ENCODE measurements at regions not wholly inside any gene's neighbourhood (a gene's known extent, or its start where the extent isn't known, plus 50 kb on each side); places are given as distances from the start of the nearest gene placed in this dataset.

GRCh38 chr9:107731115-107731762, 241.7 kb upstream of the KLF4 start:
- TF ChIP-seq, protein P1, sequence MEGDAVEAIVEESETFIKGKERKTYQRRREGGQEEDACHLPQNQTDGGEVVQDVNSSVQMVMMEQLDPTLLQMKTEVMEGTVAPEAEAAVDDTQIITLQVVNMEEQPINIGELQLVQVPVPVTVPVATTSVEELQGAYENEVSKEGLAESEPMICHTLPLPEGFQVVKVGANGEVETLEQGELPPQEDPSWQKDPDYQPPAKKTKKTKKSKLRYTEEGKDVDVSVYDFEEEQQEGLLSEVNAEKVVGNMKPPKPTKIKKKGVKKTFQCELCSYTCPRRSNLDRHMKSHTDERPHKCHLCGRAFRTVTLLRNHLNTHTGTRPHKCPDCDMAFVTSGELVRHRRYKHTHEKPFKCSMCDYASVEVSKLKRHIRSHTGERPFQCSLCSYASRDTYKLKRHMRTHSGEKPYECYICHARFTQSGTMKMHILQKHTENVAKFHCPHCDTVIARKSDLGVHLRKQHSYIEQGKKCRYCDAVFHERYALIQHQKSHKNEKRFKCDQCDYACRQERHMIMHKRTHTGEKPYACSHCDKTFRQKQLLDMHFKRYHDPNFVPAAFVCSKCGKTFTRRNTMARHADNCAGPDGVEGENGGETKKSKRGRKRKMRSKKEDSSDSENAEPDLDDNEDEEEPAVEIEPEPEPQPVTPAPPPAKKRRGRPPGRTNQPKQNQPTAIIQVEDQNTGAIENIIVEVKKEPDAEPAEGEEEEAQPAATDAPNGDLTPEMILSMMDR (IDR thresholded peaks at IDR 0.05), result no peak

DNA sequence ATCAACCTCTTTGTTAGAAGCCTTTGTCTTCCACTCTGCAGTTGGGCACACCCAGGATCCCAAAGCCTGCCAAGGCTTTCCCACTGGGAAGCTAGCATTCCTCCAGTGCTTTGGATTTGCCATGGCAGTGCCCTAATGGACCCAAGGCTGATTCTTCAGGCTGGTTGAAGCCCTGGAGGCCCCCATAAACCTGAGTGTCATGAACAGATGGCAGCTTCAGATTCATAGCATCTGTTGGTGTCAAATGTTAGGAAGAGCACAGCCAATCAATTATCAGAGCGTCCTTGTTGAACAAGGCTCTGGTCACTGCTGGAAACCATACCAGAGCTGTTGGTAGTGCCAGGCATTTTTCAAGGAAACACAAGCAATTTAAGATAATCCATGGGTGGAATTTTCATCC, 241.1 kb upstream of the KLF4 start:
- TF ChIP-seq, protein P1 (IDR thresholded peaks at IDR 0.05), result no peak

GRCh38 chr9:107727086-107727780, 237.7 kb upstream of the KLF4 start:
- TF ChIP-seq, protein P1 (IDR thresholded peaks at IDR 0.05), result no peak

DNA sequence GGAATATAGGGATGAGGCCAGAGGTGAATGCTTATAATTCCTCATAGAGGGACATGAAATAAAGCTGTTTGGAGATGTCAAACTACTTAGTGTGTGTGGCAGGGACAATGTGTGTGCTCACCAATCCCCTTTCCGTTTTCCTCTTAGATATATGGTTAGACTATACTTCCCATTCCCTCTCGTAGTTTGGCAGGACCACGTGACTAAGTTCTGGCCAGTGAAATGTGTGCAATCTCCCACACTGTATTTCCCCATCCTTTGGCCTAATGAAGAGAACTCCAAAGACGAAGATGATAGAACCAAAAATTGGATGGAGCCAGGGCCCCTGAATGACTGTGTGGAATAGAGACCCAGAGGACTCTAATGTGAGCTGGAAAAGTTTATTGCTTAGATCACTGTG, 233.4 kb upstream of the KLF4 start:
- TF ChIP-seq, protein P1 (IDR thresholded peaks at IDR 0.05), result no peak

- TF ChIP-seq, protein P1 (IDR thresholded peaks at IDR 0.05), result no peak
Measured at GRCh38 chr9:107721705-107722245, 232.2 kb upstream of the KLF4 start.

DNA sequence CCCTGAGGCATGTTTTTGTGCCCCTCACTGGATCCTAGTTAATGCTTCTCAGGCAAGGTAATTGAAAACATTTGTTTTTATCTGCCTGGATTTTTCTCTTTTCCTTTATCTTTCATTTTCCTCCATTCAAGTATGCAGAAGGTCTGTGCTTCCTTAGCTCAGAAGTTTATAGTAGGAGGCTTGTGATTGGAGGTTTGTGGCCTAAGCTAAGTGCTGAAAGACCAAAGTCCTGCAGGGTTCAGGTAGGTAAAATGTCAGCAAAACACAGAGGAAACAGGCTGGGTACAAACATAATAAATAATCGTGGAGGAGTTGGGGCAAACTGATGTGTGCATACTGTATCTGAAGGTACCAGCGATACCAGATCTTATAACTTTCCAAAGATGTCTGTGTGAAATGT, 230.9 kb upstream of the KLF4 start:
- TF ChIP-seq, protein P1 (IDR thresholded peaks at IDR 0.05), result no peak

- TF ChIP-seq, protein P1 (IDR thresholded peaks at IDR 0.05), result no peak
Measured at GRCh38 chr9:107717529-107718314, 228.2 kb upstream of the KLF4 start.

Measured in LNCAP (cell line).